ENCODE measurements at regions not wholly inside any gene's neighbourhood (a gene's known extent, or its start where the extent isn't known, plus 50 kb on each side); places are given as distances from the start of the nearest gene placed in this dataset.

GRCh38 chr7:46288861-46289260 lies 367.8 kb upstream of the IGFBP3 start:
- H3K36me3 ChIP-seq (ENCODE audit: insufficient read depth): no peaks in the 10 kb centered on the region
- ATAC-seq (no peak), DNase-seq (ENCODE audit: low spot score) (no peak)
- H3K4me3 ChIP-seq: no peak overlapping the region
- no peak overlapping the region for H2AFZ ChIP-seq
- no peaks in the 10 kb centered on the region for H3K9me2 ChIP-seq (ENCODE audit: insufficient read depth)
- Mint-ChIP-seq H3K36me3 (ENCODE audit: low read depth) (no peaks in the 10 kb centered on the region), H3K27ac (no peak overlapping the region), H3K27me3 (ENCODE audit: insufficient read depth, low read depth, poor library complexity) (no peaks in the 10 kb centered on the region), H3K4me3 (no peak overlapping the region), H3K9me3 (no peaks in the 10 kb centered on the region), H3K4me1 (peaks cover 9% of the 10 kb centered on the region; the same call in 2 of the 3 replicates)
- no peaks in the 10 kb centered on the region for H4K20me1 ChIP-seq (replicated peaks; ENCODE audit: insufficient read depth)
- H3K27me3 ChIP-seq (ENCODE audit: insufficient read depth): no peaks in the 10 kb centered on the region
- TF ChIP-seq, protein P1, sequence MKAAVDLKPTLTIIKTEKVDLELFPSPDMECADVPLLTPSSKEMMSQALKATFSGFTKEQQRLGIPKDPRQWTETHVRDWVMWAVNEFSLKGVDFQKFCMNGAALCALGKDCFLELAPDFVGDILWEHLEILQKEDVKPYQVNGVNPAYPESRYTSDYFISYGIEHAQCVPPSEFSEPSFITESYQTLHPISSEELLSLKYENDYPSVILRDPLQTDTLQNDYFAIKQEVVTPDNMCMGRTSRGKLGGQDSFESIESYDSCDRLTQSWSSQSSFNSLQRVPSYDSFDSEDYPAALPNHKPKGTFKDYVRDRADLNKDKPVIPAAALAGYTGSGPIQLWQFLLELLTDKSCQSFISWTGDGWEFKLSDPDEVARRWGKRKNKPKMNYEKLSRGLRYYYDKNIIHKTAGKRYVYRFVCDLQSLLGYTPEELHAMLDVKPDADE (IDR thresholded peaks at IDR 0.05): no peak
- TF ChIP-seq POLR2AphosphoS5 (IDR thresholded peaks at IDR 0.05; ENCODE audit: low read depth) (no peak), ZNF331 (CRISPR knock-in tag; IDR thresholded peaks at IDR 0.05; ENCODE audit: low read depth) (no peak), CREB1 (CRISPR knock-in tag; IDR thresholded peaks at IDR 0.05; ENCODE audit: low read depth) (no peak), JUNB (IDR thresholded peaks at IDR 0.05; ENCODE audit: unreplicated experiment) (no peak), NANOG (IDR thresholded peaks at IDR 0.05; ENCODE audit: borderline replicate concordance) (no peak), ZNF114 (CRISPR knock-in tag; IDR thresholded peaks at IDR 0.05) (no peak), EZH2 (IDR thresholded peaks at IDR 0.05; ENCODE audit: low read depth, unreplicated experiment) (no peak), EZH2phosphoT487 (IDR thresholded peaks at IDR 0.05; ENCODE audit: unreplicated experiment) (no peak)
- TF ChIP-seq, protein P2, sequence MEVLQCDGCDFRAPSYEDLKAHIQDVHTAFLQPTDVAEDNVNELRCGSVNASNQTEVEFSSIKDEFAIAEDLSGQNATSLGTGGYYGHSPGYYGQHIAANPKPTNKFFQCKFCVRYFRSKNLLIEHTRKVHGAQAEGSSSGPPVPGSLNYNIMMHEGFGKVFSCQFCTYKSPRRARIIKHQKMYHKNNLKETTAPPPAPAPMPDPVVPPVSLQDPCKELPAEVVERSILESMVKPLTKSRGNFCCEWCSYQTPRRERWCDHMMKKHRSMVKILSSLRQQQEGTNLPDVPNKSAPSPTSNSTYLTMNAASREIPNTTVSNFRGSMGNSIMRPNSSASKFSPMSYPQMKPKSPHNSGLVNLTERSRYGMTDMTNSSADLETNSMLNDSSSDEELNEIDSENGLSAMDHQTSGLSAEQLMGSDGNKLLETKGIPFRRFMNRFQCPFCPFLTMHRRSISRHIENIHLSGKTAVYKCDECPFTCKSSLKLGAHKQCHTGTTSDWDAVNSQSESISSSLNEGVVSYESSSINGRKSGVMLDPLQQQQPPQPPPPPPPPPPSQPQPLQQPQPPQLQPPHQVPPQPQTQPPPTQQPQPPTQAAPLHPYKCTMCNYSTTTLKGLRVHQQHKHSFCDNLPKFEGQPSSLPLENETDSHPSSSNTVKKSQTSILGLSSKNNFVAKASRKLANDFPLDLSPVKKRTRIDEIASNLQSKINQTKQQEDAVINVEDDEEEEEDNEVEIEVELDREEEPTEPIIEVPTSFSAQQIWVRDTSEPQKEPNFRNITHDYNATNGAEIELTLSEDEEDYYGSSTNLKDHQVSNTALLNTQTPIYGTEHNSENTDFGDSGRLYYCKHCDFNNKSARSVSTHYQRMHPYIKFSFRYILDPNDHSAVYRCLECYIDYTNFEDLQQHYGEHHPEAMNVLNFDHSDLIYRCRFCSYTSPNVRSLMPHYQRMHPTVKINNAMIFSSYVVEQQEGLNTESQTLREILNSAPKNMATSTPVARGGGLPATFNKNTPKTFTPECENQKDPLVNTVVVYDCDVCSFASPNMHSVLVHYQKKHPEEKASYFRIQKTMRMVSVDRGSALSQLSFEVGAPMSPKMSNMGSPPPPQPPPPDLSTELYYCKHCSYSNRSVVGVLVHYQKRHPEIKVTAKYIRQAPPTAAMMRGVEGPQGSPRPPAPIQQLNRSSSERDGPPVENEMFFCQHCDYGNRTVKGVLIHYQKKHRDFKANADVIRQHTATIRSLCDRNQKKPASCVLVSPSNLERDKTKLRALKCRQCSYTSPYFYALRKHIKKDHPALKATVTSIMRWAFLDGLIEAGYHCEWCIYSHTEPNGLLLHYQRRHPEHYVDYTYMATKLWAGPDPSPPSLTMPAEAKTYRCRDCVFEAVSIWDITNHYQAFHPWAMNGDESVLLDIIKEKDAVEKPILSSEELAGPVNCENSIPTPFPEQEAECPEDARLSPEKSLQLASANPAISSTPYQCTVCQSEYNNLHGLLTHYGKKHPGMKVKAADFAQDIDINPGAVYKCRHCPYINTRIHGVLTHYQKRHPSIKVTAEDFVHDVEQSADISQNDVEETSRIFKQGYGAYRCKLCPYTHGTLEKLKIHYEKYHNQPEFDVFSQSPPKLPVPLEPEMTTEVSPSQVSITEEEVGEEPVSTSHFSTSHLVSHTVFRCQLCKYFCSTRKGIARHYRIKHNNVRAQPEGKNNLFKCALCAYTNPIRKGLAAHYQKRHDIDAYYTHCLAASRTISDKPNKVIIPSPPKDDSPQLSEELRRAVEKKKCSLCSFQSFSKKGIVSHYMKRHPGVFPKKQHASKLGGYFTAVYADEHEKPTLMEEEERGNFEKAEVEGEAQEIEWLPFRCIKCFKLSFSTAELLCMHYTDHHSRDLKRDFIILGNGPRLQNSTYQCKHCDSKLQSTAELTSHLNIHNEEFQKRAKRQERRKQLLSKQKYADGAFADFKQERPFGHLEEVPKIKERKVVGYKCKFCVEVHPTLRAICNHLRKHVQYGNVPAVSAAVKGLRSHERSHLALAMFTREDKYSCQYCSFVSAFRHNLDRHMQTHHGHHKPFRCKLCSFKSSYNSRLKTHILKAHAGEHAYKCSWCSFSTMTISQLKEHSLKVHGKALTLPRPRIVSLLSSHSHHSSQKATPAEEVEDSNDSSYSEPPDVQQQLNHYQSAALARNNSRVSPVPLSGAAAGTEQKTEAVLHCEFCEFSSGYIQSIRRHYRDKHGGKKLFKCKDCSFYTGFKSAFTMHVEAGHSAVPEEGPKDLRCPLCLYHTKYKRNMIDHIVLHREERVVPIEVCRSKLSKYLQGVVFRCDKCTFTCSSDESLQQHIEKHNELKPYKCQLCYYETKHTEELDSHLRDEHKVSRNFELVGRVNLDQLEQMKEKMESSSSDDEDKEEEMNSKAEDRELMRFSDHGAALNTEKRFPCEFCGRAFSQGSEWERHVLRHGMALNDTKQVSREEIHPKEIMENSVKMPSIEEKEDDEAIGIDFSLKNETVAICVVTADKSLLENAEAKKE (CRISPR knock-in tag; IDR thresholded peaks at IDR 0.05): no peak
- TF ChIP-seq, protein P3, sequence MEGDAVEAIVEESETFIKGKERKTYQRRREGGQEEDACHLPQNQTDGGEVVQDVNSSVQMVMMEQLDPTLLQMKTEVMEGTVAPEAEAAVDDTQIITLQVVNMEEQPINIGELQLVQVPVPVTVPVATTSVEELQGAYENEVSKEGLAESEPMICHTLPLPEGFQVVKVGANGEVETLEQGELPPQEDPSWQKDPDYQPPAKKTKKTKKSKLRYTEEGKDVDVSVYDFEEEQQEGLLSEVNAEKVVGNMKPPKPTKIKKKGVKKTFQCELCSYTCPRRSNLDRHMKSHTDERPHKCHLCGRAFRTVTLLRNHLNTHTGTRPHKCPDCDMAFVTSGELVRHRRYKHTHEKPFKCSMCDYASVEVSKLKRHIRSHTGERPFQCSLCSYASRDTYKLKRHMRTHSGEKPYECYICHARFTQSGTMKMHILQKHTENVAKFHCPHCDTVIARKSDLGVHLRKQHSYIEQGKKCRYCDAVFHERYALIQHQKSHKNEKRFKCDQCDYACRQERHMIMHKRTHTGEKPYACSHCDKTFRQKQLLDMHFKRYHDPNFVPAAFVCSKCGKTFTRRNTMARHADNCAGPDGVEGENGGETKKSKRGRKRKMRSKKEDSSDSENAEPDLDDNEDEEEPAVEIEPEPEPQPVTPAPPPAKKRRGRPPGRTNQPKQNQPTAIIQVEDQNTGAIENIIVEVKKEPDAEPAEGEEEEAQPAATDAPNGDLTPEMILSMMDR (conservative IDR thresholded peaks at IDR 0.05; ENCODE audit: low read depth in 2 of 2): no peak
- H3K27ac ChIP-seq (ENCODE audit: low read depth): no peak overlapping the region
- H3K4me1 ChIP-seq (ENCODE audit: insufficient read depth): no peaks in the 10 kb centered on the region
- no peaks in the 10 kb centered on the region for H3K79me2 ChIP-seq (replicated peaks; ENCODE audit: insufficient read depth)
- no peaks in the 10 kb centered on the region for H3F3A ChIP-seq (replicated peaks; ENCODE audit: low read depth)
- no peak overlapping the region for H3K4me2 ChIP-seq
